DMS53 treated with DMSO at 0.1 percent for 48 hours (cell line): ENCODE measurements at regions not wholly inside any gene's neighbourhood (a gene's known extent, or its start where the extent isn't known, plus 50 kb on each side); places are given as distances from the start of the nearest gene placed in this dataset.
"Not testable (repeated sequence)": the region's sequence is repeated elsewhere in the genome, so short reads cannot be mapped to it uniquely, and the experiment has no call there.

Experiments used
- DNase-seq: peaks from one replicate; lab custom pipeline; 2025; ENCODE audit not compliant: unreplicated experiment; lab: John Stamatoyannopoulos, UW

GRCh38 chrX:99421796-99422195 lies 988.3 kb downstream of the PCDH19 start:
- DNase-seq = no peak

GRCh38 chrX:99415470-99415869 lies 994.6 kb downstream of the PCDH19 start:
- DNase-seq = no peak

GRCh38 chrX:99413317-99413716 lies 996.8 kb downstream of the PCDH19 start:
- DNase-seq = no peak

- DNase-seq = no peak
Measured at GRCh38 chrX:99398545-99398944, 1011.5 kb downstream of the PCDH19 start.

- no peak for DNase-seq
Measured at GRCh38 chrX:99397879-99398278, 1012.2 kb downstream of the PCDH19 start.

GRCh38 chrX:99394456-99394855 lies 1015.6 kb downstream of the PCDH19 start:
- no peak for DNase-seq

GRCh38 chrX:99384594-99385374 lies 1025.3 kb downstream of the PCDH19 start:
- DNase-seq = no peak

GRCh38 chrX:99383786-99384185 lies 1026.3 kb downstream of the PCDH19 start:
- DNase-seq = no peak

GRCh38 chrX:99371976-99372595 lies 1038.0 kb downstream of the PCDH19 start:
- peak; percentile 14 for DNase-seq

- DNase-seq = no peak
Measured at GRCh38 chrX:99353412-99353811, 1056.7 kb downstream of the PCDH19 start.

- no peak for DNase-seq
Measured at GRCh38 chrX:99348256-99348655, 1061.8 kb downstream of the PCDH19 start.

GRCh38 chrX:99308302-99308701 lies 1101.8 kb downstream of the PCDH19 start:
- DNase-seq = no peak

GRCh38 chrX:99305573-99305972 lies 1104.5 kb downstream of the PCDH19 start:
- DNase-seq = no peak

- DNase-seq = peak; percentile 33
Measured at GRCh38 chrX:99301990-99302389, 1108.1 kb downstream of the PCDH19 start.

- no peak for DNase-seq
Measured at GRCh38 chrX:99271641-99272040, 1138.4 kb downstream of the PCDH19 start.

- no peak for DNase-seq
Measured at GRCh38 chrX:99266255-99266654, 1143.8 kb downstream of the PCDH19 start.

- DNase-seq = no peak
Measured at GRCh38 chrX:99248180-99248579, 1161.9 kb downstream of the PCDH19 start.

- DNase-seq = no peak
Measured at GRCh38 chrX:99242001-99242400, 1168.1 kb downstream of the PCDH19 start.

- DNase-seq = not testable (repeated sequence)
Measured at GRCh38 chrX:99234384-99234783, 1175.7 kb downstream of the PCDH19 start.

GRCh38 chrX:99192421-99192820 lies 1217.7 kb downstream of the PCDH19 start:
- DNase-seq = no peak

GRCh38 chrX:99184153-99184552 lies 1225.9 kb downstream of the PCDH19 start:
- peak; percentile 28 for DNase-seq

GRCh38 chrX:99172958-99173357 lies 1237.1 kb downstream of the PCDH19 start:
- no peak for DNase-seq

- DNase-seq = peak; percentile 23
Measured at GRCh38 chrX:99142745-99143144, 1267.3 kb downstream of the PCDH19 start.
